SU-DHL-6 (cell line): ENCODE measurements at regions not wholly inside any gene's neighbourhood (a gene's known extent, or its start where the extent isn't known, plus 50 kb on each side); places are given as distances from the start of the nearest gene placed in this dataset.

Experiments used
- EZH2phosphoT487 ChIP-seq: fragments of 200-600 bp; sonication (generic), shearing (Covaris generic); conservative IDR thresholded peaks from 2 replicates; pipeline ENCODE4 v1.6.1; 2018; ENCODE audit warnings: mild to moderate bottlenecking, antibody characterized with exemption, low read length, moderate library complexity, mixed read lengths
- TF ChIP-seq, protein P1 (sequence below): fragments of 200-600 bp; sonication (generic); IDR thresholded peaks from one replicate; pipeline ENCODE4 v1.5.1; 2017; ENCODE audit warnings: antibody characterized with exemption, mild to moderate bottlenecking, low read length, moderate library complexity; ENCODE audit not compliant: insufficient read depth, poor library complexity, severe bottlenecking

- TF ChIP-seq EZH2phosphoT487, result no peak
- TF ChIP-seq, protein P1, sequence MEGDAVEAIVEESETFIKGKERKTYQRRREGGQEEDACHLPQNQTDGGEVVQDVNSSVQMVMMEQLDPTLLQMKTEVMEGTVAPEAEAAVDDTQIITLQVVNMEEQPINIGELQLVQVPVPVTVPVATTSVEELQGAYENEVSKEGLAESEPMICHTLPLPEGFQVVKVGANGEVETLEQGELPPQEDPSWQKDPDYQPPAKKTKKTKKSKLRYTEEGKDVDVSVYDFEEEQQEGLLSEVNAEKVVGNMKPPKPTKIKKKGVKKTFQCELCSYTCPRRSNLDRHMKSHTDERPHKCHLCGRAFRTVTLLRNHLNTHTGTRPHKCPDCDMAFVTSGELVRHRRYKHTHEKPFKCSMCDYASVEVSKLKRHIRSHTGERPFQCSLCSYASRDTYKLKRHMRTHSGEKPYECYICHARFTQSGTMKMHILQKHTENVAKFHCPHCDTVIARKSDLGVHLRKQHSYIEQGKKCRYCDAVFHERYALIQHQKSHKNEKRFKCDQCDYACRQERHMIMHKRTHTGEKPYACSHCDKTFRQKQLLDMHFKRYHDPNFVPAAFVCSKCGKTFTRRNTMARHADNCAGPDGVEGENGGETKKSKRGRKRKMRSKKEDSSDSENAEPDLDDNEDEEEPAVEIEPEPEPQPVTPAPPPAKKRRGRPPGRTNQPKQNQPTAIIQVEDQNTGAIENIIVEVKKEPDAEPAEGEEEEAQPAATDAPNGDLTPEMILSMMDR, result no peak
These were observed 99.1 kb downstream of the CCDC71L start for GRCh38 chr7:106561666-106562411.
